ENCODE measurements at regions not wholly inside any gene's neighbourhood (a gene's known extent, or its start where the extent isn't known, plus 50 kb on each side); places are given as distances from the start of the nearest gene placed in this dataset.
"Not testable (repeated sequence)": the region's sequence is repeated elsewhere in the genome, so short reads cannot be mapped to it uniquely, and the experiment has no call there.

DNA sequence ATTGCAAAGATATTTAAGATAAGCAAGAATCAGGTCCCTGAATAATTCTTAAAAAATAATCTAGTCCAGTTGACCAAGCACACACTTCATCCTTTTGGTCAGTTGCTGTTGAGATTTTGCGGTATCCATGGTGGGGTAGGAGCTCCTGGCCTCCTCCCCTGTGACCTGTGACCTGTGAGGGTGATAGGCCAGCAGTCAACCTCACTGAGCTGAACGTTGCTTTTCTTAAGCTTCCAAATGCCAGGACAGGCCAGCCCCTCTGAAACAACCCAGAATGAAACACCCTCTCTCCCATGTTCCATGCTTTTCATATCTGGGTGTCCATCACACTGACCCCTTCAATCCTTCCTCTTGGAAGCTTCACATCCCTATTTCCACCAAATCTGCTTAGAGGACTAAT is 164.9 kb downstream of the THBS2 start:
- TF ChIP-seq, protein P1, sequence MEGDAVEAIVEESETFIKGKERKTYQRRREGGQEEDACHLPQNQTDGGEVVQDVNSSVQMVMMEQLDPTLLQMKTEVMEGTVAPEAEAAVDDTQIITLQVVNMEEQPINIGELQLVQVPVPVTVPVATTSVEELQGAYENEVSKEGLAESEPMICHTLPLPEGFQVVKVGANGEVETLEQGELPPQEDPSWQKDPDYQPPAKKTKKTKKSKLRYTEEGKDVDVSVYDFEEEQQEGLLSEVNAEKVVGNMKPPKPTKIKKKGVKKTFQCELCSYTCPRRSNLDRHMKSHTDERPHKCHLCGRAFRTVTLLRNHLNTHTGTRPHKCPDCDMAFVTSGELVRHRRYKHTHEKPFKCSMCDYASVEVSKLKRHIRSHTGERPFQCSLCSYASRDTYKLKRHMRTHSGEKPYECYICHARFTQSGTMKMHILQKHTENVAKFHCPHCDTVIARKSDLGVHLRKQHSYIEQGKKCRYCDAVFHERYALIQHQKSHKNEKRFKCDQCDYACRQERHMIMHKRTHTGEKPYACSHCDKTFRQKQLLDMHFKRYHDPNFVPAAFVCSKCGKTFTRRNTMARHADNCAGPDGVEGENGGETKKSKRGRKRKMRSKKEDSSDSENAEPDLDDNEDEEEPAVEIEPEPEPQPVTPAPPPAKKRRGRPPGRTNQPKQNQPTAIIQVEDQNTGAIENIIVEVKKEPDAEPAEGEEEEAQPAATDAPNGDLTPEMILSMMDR (IDR thresholded peaks at IDR 0.05): no peak
- Mint-ChIP-seq H3K4me1 (no peaks in the 10 kb centered on the region), H3K9me3 (peaks cover 22% of the 10 kb centered on the region), H3K4me3 (no peak overlapping the region), H3K36me3 (ENCODE audit: low read depth) (no peaks in the 10 kb centered on the region), H3K27me3 (no peaks in the 10 kb centered on the region), H3K27ac (no peak overlapping the region)
- intact Hi-C loops (cut with micrococcal nuclease): no loop called here
- ChIA-PET CTCF (no interaction called here), POLR2A (no interaction called here)
- ATAC-seq (ENCODE audit: low read depth) (no peak), DNase-seq (no peak)

DNA sequence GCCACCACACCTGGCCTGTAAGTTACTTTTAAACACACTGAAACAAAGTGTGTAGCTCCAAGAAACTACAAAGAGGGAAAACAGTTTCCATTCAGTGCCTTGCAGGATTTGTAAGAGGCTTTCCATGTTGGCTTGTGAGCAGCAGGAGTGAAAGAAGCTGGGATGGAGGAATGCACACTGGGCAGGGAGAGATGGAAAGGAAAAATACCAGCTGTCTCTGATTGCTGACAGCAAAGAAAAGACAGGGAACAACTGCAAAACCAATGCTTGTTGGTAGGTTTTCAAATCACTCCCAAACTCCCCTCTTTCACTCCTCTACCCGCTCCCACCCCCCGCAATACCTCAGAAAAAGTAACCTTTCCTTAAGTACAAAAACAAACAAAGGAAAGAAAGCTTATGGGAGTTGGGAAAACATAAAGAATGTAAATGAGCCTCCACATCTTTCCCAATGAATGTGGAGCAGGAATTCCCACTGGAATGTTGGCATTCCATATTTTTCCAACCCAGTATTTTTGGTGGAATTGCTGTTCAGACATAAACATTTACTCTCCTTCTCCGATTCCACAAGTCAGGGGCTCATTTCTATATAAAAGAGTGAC is 166.1 kb downstream of the THBS2 start:
- Mint-ChIP-seq H3K27me3 (no peaks in the 10 kb centered on the region), H3K9me3 (peaks cover 22% of the 10 kb centered on the region), H3K4me1 (no peaks in the 10 kb centered on the region), H3K27ac (no peak overlapping the region), H3K36me3 (ENCODE audit: low read depth) (no peaks in the 10 kb centered on the region), H3K4me3 (no peak overlapping the region)
- intact Hi-C loops (cut with micrococcal nuclease): no loop called here
- ChIA-PET POLR2A (no interaction called here), CTCF (no interaction called here)
- TF ChIP-seq, protein P1 (IDR thresholded peaks at IDR 0.05): no peak
- DNase-seq (no peak), ATAC-seq (ENCODE audit: low read depth) (no peak)

DNA sequence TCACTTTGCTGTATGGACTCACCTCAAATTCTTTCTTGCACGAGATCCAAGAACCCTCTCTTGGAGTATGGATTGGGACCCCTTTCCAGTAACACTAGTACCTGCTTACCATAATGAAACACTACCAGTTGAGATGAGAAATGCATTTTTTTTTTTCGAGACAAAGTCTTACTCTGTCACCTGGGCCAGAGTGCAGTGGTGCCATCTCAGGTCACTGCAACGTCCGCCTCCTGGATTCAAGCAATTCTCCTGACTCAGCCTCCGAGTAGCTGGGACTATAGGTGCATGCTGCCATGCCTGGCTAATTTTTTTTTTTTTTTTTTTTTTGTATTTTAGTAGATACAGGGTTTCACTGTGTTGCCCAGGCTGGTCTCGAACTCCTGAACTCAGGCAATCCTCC is 167.0 kb downstream of the THBS2 start:
- H3K36me3 Mint-ChIP-seq (ENCODE audit: low read depth); H3K27me3 Mint-ChIP-seq; POLR2A ChIA-PET; ATAC-seq (ENCODE audit: low read depth); H3K4me1 Mint-ChIP-seq; H3K4me3 Mint-ChIP-seq; intact Hi-C loops (cut with micrococcal nuclease); CTCF ChIA-PET; H3K27ac Mint-ChIP-seq; DNase-seq: not testable (repeated sequence)
- H3K9me3 Mint-ChIP-seq: peaks cover 16% of the 10 kb centered on the region

DNA sequence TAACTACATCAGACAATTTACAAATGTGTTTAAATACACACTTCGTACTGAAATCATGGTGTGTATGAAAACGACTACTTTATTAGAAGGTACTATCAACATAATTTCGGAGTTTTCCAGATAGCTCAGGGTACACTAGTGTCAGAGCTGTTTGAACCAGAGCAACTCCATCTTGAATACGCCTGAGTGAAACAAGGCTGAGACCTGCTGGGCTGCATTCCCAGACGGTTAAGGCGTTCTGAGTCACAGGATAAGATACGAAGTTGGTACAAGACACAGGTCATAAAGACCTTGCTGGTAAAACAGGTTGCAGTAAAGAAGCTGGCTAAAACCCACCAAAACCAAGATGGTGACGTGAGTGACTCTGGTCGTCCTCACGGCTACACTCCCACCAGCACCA is 167.6 kb downstream of the THBS2 start:
- DNase-seq (no peak), ATAC-seq (ENCODE audit: low read depth) (no peak)
- ChIA-PET CTCF (no interaction called here), POLR2A (no interaction called here)
- TF ChIP-seq, protein P1 (IDR thresholded peaks at IDR 0.05): no peak
- no peak overlapping the region for H3K27ac Mint-ChIP-seq
- no peak overlapping the region for H3K4me3 Mint-ChIP-seq
- no peaks in the 10 kb centered on the region for H3K36me3 Mint-ChIP-seq (ENCODE audit: low read depth)
- intact Hi-C loops (cut with micrococcal nuclease): no loop called here
- no peaks in the 10 kb centered on the region for H3K27me3 Mint-ChIP-seq
- H3K4me1 Mint-ChIP-seq: no peaks in the 10 kb centered on the region
- H3K9me3 Mint-ChIP-seq: peaks cover 13% of the 10 kb centered on the region

DNA sequence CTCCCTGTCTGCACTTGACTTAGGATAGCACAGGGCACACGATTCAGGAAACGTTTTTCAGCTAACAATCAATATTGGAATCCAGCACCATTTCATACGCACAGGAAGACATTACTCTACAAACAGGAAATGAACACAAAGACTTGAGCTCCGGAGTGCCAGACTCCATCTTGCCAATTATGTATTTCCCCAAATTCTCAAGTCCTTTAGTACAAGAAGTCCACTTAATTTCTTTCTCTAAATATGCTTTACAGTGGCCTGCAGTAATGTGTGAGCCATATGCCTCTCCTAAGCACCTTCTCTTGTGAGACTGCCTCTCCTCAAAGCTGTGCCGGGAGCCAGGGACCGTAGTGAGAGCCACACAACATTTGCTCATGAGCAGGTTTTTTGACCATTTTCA is 168.2 kb downstream of the THBS2 start:
- H3K36me3 Mint-ChIP-seq (ENCODE audit: low read depth): no peaks in the 10 kb centered on the region
- no peak overlapping the region for H3K4me3 Mint-ChIP-seq
- DNase-seq (no peak), ATAC-seq (ENCODE audit: low read depth) (no peak)
- intact Hi-C loops (cut with micrococcal nuclease): no loop called here
- H3K27me3 Mint-ChIP-seq: no peaks in the 10 kb centered on the region
- H3K4me1 Mint-ChIP-seq: no peaks in the 10 kb centered on the region
- POLR2A ChIA-PET: no interaction called here
- TF ChIP-seq, protein P1 (IDR thresholded peaks at IDR 0.05): no peak
- no peak overlapping the region for H3K27ac Mint-ChIP-seq
- CTCF ChIA-PET: no interaction called here
- H3K9me3 Mint-ChIP-seq: peaks cover 11% of the 10 kb centered on the region

DNA sequence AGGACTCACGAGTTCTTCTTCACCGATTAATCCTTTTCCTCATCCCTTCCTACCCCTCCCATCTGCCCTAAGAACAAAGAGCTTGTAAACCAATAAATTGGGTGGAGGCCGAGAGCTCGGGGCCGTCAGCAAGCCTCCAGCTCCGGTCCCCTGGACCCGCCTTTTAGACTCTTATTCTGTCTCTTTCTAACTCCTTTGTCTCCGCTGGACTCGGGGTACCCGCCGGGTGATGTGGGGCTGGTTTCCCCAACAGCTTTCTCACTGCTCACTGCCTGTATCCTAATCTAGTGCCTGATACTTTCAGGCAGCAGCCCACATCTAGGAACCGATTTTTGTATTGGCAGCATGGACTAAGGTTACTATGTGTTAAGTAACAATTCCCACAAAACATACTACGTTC is 169.1 kb downstream of the THBS2 start:
- POLR2A ChIA-PET; H3K4me1 Mint-ChIP-seq; intact Hi-C loops (cut with micrococcal nuclease); H3K36me3 Mint-ChIP-seq (ENCODE audit: low read depth); H3K4me3 Mint-ChIP-seq; ATAC-seq (ENCODE audit: low read depth); H3K9me3 Mint-ChIP-seq; H3K27ac Mint-ChIP-seq; CTCF ChIA-PET; H3K27me3 Mint-ChIP-seq; DNase-seq: not testable (repeated sequence)
